GM18498 (cell line): ENCODE measurements at regions not wholly inside any gene's neighbourhood (a gene's known extent, or its start where the extent isn't known, plus 50 kb on each side); places are given as distances from the start of the nearest gene placed in this dataset.

Experiments used
- ATAC-seq: cut with Tn5 transposase; IDR thresholded peaks from one replicate; pipeline ENCODE4 v1.9.1; 2021; ENCODE audit warnings: mild to moderate bottlenecking, moderate library complexity; ENCODE audit not compliant: unreplicated experiment

- no peak for ATAC-seq
Observed at GRCh38 chr9:86765746-86766430, 181.4 kb downstream of the GAS1 start.

- ATAC-seq = no peak
Observed at GRCh38 chr9:86764671-86765343, 182.5 kb downstream of the GAS1 start.

GRCh38 chr9:86764221-86764624, 183.1 kb downstream of the GAS1 start:
- ATAC-seq = no peak

GRCh38 chr9:86763791-86764190, 183.5 kb downstream of the GAS1 start:
- no peak for ATAC-seq

- ATAC-seq = no peak
Observed at GRCh38 chr9:86757382-86757720, 190.0 kb downstream of the GAS1 start.

DNA sequence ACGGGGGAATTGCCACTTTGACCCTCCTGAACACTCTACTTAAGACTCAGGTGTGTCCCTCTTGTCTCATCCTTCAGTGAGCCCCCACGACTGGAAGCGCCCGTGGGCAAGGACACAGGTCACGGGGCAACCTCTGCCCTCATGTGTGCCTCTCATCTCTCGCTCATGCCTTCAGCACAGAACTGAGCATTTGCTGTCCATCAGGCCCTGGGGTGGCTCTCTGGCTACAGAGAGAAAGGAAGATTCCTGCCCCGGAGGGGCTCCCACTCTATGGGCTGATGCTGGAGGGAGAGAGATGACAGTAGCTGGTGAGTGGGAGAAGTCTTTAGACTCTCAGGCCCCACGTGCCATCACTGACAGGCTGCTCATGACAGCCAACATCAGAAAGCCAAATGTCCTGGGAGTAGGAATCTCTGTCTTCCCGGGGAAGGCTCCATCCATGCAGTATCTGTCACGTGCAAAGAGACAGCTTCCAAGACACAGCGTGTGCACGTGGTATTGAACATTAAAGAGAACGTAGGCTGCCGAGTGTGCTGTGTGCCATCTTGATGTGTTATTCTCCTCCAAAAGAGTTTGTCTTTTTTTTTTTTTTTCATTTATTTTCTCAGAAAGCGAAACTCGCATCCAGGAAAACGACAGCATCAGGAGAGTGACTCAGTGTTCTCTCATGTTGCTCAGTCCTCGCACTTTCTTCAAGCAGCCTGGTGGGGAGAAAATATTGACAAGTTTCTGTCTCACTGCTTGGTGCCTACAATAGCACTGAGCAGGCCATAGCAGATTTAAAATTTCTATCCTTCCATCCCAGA, 190.5 kb downstream of the GAS1 start:
- ATAC-seq = no peak

DNA sequence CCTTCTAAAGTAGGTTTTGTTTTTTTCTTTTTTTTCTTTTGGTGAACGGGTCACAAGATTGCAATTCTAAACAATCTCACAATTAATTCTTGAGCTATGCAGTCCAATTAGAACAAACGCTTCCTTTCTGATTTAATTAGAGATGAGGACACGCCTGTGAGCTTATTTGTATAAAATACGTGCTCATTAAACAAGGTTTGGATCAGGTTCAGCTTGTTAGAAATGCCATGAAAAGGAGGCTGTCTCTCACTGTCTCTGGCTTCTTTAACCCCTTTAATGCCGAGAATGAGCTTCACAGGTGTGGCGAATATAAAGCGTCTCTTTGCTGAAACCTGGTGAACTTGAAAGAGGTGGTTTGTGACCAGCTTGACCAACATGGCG, 191.8 kb downstream of the GAS1 start:
- no peak for ATAC-seq

DNA sequence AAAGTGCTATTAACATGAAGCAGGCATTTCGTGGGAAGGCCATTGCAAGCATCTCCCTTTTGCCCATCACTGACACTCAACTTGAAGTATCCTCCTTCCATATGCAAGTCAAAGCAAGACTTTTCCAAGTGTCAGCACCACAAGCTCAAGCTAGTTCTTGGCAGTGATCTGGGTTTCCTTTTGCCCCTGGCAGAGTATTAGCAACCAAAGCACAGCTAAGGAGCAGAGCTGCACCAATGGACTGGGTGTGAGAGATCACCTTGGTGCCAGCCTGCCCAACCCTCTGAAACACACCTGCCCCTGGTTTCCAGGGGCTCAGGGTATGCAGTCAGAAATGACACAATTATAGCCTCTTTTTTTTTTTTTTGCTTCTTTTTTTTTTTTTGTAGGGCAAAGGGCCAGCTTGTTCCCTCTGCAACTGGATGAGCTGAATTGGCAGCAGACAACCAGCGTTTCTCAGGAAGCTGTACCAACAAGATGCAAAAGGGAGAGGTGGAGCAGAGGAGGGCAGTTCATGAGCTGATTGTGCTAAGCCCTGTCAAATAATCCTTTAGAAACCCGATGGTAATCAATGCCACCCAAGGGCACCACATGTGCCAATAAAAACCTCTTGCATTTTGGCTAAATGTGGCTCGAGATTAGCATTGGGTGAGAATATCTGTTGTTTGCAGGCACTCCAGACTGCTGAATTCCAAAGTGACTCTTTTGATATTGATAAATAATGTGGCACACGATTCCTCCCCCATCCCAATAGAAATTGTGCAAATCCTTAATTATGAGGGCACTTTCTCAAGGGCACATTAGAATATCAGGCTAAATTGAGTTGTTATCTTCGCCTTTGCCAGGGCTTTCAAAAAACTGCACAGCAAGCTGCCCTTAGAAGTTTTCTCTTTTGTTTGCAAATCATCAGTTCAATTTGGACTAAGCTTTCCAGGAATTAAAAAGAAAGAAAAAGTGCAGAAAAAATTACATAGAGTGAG, 192.4 kb downstream of the GAS1 start:
- no peak for ATAC-seq

DNA sequence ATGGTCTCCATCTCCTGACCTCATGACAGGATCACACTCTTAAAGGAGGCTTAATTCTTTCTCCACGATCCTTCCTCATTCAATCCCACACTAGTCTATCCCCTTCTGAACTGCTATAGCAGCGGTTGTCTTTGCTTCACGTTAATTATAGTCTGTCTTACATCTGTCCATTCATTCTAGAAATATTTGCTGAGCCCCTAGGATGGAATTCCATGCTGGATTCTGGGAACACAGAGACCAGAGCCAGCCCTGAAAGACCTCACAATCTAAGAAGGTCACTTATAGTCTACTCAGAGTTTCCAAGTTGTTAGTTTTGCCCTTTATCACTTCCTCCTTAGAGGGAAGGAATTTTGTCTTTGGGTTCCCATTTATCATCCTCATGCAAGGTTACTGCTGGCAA, 193.5 kb downstream of the GAS1 start:
- ATAC-seq = no peak

GRCh38 chr9:86752733-86753132, 194.6 kb downstream of the GAS1 start:
- ATAC-seq = no peak

DNA sequence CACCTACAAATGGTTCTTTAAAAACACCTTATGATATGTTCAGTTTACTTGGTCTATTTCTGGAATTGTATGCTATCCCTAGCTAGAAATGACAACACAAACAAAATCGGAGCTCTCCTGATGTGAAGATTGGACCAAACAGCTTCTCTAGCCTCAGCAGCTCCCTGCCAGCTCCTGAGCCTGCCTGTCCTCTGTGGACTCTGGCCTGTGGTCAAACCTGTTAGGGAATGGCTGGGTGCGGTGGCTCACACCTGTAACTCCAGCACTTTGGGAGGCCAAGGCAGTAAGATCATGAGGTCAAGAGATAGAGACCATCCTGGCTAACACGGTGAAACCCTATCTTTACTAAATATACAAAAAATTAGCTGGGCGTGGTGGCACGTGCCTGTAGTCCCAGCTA, 195.3 kb downstream of the GAS1 start:
- no peak for ATAC-seq

- no peak for ATAC-seq
Observed at GRCh38 chr9:86751207-86751606, 196.1 kb downstream of the GAS1 start.

DNA sequence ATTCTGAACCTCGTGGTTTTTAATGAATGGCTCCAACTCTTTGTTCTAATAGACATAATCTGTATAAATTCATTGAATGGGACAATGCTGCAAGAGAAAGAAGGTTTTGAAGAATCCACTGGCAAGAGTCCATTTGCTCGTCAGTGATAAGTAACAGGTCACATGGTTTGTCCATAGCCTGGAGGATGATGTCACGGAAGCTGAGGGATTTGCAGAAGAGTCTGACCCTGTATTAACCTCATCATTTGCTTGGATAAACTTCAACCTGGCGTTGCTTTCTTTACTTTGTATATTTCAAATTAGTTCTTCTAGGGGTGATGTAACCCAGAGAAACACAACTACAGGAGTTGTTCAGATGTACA, 197.4 kb downstream of the GAS1 start:
- no peak for ATAC-seq

DNA sequence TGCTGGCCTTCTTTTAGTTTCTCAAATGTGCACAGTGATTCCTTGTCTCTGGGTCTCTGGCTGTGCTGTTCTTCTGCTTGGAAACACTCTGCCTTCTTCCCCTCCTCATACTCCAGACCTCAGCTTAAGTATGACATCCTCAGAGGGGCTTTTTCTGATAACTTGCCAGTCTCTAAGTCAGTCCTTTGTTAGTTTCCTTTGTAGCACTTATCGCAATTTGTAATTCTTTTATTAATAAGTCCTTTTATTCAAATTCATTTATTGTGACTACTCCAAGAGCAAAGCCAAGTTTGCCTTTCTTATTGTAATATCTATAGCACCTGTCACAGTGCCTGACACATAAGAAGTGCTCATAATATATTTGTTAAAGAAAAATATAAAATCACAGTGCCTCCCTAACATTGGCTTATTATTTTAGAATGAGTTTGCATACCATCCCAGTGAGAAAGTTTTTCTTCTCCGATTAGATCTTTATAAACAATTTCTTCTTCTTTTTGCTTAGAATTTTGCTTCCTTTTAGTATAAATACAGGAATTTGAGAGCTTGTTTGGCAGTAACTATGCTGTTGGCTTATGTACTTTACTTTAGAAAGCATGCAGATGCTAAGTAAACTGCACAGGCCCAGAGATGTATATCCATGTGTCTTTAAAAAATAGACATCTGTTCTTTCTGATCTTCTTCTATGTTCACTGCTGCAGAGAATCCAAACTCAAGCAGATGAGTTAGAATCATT, 198.0 kb downstream of the GAS1 start:
- ATAC-seq = no peak

- ATAC-seq = no peak
Observed at GRCh38 chr9:86747711-86748110, 199.6 kb downstream of the GAS1 start.

- ATAC-seq = no peak
Observed at GRCh38 chr9:86741311-86742208, 205.7 kb downstream of the GAS1 start.

DNA sequence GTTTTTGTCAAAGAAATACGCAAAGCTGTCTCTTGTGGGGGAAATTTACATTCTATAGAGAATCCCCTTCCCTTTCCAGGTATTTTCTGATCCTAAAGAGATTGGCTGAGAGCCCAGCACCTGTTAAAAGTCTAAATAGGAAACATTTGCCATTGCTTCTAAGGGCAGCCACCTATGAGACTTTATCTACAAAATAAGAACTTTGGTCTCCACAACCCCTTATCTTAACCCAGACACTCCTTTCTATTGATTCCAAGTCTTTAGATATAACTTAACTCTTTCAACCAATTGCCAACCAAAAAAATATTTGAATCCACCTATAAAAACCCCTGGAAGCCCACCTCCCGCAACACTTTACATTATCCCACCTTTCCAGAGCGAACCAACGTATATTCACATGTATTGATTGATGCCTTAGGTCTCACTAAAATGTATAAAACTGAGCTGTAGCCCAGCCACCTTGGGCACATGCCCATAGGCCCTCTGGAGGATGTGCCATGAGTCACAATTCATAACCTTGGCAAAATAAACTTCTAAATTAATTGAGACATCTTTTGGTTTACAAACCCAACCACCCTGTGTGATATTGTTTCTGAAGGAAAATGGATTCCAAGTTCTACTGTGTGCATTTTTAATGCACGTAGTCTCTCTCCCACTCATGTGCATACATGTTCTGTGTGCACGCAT, 211.4 kb downstream of the GAS1 start:
- ATAC-seq = no peak

DNA sequence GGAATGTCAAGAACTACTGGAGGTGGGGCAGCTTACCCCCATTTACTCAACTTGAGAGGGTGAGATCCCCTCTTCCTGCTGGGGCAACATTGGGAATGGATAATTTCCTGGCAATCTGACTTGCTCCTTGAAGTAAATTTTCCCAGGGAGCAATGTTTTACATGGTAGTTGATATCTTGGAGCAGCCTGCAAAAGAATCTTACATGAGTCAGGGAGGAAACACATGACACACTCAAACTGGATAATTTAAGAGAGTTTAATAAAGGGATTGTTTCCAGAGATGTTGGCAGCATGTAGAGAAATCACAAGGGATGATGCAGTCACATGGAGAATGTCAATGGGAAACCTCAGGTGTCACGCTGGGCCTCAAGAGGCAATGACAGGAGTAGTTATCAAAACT, 212.5 kb downstream of the GAS1 start:
- no peak for ATAC-seq

DNA sequence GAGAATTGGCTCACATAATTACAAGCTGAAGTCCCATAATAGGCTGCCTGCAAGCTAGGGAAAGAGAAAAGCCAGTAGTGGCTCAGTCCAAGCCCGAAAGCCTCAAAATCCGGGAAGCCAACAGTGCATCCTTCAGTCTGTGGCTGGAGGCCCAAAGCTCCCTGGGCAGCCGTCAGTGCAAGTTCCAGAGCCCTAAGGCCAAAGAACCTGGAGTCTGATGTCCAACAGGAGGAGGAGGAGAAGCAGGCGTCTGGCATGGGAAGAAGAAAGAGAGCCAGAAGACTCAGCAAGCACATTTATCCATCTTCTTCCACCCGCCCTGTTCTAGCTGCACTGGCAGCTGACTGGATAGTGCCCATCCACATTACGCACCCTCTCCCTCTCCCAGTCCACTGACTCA, 213.4 kb downstream of the GAS1 start:
- no peak for ATAC-seq
